Large intestine (tissue), 3 donors: ENCODE measurements at regions not wholly inside any gene's neighbourhood (a gene's known extent, or its start where the extent isn't known, plus 50 kb on each side); places are given as distances from the start of the nearest gene placed in this dataset.
A peak's percentile ranks its signal among the peaks of the same experiment; 100 is the strongest.

Source experiments
- DNase-seq, 2 donors: peaks; one replicate each; pipeline versions ENCODE4 v3.0.0 to v3.0.0-alpha.2; 2013
- H3K27ac ChIP-seq: one replicate; pipeline ENCODE4 v1.5.1; 2013; ENCODE audit warnings: low read length
- H3K27me3 ChIP-seq: 2 replicates; pipeline ENCODE4 v1.6.1; 2013; ENCODE audit warnings: low read length; ENCODE audit not compliant: control insufficient read depth, insufficient read depth
- H3K36me3 ChIP-seq: 2 replicates; pipeline ENCODE4 v1.6.1; 2013; ENCODE audit warnings: low read length; ENCODE audit not compliant: control insufficient read depth, insufficient read depth
- H3K4me1 ChIP-seq: one replicate; pipeline ENCODE4 v1.6.1; 2013; ENCODE audit warnings: low read length; ENCODE audit not compliant: control insufficient read depth, insufficient read depth
- H3K4me3 ChIP-seq: one replicate; pipeline ENCODE4 v1.5.1; 2013; ENCODE audit warnings: low read length
- H3K9me3 ChIP-seq: one replicate; pipeline ENCODE4 v1.6.1; 2013; ENCODE audit warnings: mild to moderate bottlenecking, low read depth, low read length, moderate library complexity; ENCODE audit not compliant: control insufficient read depth
- WGBS: methylation state at CpG from one replicate; pipeline ENCODE4 v1.1.5; 2013; ENCODE audit warnings: low lambda C conversion rate; ENCODE audit not compliant: insufficient coverage; 5-methylcytosine and 5-hydroxymethylcytosine counted together

DNA sequence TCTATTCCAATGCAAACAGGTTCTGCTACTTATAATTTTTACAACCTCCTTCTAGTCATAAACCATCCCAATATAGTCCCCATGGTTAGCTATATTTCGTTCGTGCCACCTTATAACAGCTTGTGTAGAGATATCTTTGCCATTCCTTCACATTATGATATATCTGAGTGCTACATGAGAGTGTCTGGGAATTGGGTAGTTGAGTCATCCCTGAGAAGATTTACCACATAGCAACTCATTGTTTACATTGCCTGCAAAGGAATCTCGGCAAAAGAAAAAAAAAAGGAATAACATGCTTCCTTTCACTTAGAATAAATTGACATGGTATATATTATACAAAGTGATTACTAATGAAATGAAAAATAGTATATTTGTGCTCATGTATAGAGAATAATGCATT is 86.0 kb upstream of the VGLL3 start:
- peak in 1 of 2 donors; percentile 32 for DNase-seq
- 30% methylated on average over 3 of the region's 3 CpGs for WGBS
- Histone ChIP-seq H3K27ac (no peak overlapping the region), H3K4me1 (no peaks in the 10 kb centered on the region), H3K36me3 (no peaks in the 10 kb centered on the region), H3K4me3 (no peak overlapping the region), H3K9me3 (no peaks in the 10 kb centered on the region), H3K27me3 (no peaks in the 10 kb centered on the region)

DNA sequence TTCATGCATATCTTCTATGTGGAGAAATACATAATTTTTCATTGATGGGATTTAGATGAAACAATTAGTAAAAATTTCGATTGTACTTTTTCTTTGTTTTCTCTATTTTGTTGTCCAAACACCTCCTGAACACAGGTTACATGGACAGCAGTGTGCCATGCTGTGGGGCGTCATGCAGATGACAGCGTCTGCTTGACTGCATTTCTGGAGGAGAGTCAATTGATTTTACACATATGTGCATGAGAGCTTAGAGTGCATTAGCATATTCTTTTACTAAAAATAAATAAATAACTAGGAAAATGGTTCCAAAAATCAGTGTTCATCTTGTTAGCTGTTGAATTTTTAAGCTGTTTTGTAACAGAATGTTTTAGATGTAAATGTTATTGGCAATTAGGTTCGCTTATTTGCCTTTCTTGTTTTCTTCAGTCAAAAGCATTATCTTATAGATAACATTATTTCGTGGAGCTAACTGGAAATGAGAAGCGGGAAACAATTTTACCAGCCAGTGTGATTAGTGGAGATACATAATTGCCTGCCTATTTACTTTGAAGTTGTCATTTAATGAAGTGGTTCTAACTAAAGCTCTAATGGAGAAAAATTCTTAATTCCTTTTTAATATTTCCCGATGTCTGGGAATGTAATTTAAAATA is 82.7 kb upstream of the VGLL3 start:
- H3K27ac ChIP-seq: no peak overlapping the region

DNA sequence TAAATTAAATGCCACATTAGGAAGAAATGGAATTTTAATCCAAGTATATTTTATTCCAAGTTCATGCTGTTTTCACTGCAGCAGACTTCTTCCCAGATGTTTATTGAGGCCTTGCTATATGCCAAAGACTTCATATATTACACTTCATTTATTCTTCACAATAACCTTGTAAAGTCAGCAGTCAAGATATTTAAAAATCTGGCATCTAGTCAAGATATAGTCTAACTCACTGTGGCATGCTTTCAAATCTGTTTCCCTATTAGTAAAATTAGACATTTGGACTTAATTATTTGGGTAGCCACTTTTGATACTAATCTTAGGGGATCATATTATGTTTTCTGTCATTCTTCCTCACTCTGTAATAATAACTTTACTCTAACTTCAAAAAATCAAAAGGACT is 81.5 kb upstream of the VGLL3 start:
- Histone ChIP-seq H3K9me3 (no peaks in the 10 kb centered on the region), H3K27me3 (no peaks in the 10 kb centered on the region), H3K36me3 (no peaks in the 10 kb centered on the region), H3K4me1 (no peaks in the 10 kb centered on the region), H3K27ac (no peak overlapping the region), H3K4me3 (no peak overlapping the region)
- no peak for DNase-seq

More for the DNA sequence above, 82.7 kb upstream of the VGLL3 start:
- no peaks in the 10 kb centered on the region for H3K27me3 ChIP-seq
- H3K36me3 ChIP-seq: no peaks in the 10 kb centered on the region
- no peak for DNase-seq
- 74% methylated on average over 4 of the region's 7 CpGs for WGBS
- no peak overlapping the region for H3K4me3 ChIP-seq
- H3K9me3 ChIP-seq: no peaks in the 10 kb centered on the region
- no peaks in the 10 kb centered on the region for H3K4me1 ChIP-seq

DNA sequence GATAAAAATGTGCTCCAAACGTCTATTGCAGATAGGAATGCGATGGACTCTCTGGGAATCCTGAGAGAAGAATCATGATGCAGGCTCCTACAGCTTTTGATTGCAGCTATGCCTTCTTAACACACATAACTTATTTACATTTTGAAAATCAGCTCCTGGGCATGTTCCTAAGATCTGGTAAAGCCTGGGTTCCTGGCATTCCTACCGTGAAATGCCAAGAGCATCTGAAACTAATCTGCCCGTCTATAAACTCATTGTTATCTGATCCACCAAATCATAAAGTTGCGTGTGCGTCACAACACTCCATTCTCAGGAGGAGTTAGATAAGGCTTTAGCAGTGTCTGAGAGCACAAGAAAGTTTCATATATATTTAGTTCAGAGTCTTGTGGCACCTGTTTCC is 79.0 kb upstream of the VGLL3 start:
- no peak overlapping the region for H3K4me3 ChIP-seq
- H3K4me1 ChIP-seq: no peaks in the 10 kb centered on the region
- no peak for DNase-seq
- no peak overlapping the region for H3K27ac ChIP-seq
- H3K36me3 ChIP-seq: no peaks in the 10 kb centered on the region
- no peaks in the 10 kb centered on the region for H3K27me3 ChIP-seq
- no peaks in the 10 kb centered on the region for H3K9me3 ChIP-seq
- WGBS: 24% methylated on average over 3 of the region's 6 CpGs

DNA sequence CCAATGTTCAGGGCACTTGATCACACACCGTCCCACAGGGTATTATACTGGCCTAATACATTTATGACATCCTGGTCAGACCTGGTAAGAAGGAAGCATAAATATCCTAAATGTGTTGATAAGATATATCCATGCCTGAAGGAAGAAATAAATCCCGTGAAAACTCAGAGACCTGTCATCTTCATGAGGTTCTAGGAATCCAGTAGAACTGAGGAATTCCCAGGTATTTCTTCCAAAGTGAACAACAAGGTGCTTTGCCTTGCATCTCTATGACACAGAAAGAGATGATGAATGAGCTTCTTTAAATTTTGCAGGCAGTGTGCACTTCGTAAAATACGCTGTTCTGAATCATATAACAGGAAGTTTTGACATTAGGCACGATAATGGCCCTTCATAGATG is 78.1 kb upstream of the VGLL3 start:
- Histone ChIP-seq H3K4me1 (no peaks in the 10 kb centered on the region), H3K27me3 (no peaks in the 10 kb centered on the region), H3K36me3 (no peaks in the 10 kb centered on the region), H3K27ac (no peak overlapping the region), H3K9me3 (no peaks in the 10 kb centered on the region), H3K4me3 (no peak overlapping the region)
- WGBS: 86% methylated on average over 2 of the region's 5 CpGs
- DNase-seq: no peak

DNA sequence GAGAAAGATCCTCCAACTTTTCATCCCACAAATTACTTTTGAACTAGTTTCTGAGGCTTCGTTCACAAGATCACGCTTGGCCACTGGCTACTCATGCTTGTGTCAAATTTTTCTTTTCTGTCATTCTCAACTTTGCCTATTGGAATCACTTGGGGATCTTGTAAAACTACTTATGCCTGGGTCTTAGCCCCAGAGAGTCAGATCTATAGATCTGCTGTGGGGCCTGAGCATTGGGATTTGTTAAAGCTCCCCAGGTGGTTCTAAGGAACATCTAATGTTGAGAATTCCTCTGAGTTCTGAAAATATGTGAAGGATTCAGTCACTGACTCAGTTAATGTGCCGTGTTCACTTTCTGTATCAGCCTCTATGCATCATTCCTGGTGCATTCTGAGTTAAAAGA is 71.7 kb upstream of the VGLL3 start:
- no peaks in the 10 kb centered on the region for H3K36me3 ChIP-seq
- H3K4me3 ChIP-seq: no peak overlapping the region
- DNase-seq: no peak
- no peaks in the 10 kb centered on the region for H3K4me1 ChIP-seq
- WGBS: 100% methylated on average over 1 of the region's 3 CpGs
- H3K27me3 ChIP-seq: peaks cover 6% of the 10 kb centered on the region
- H3K9me3 ChIP-seq: no peaks in the 10 kb centered on the region
- H3K27ac ChIP-seq: no peak overlapping the region

DNA sequence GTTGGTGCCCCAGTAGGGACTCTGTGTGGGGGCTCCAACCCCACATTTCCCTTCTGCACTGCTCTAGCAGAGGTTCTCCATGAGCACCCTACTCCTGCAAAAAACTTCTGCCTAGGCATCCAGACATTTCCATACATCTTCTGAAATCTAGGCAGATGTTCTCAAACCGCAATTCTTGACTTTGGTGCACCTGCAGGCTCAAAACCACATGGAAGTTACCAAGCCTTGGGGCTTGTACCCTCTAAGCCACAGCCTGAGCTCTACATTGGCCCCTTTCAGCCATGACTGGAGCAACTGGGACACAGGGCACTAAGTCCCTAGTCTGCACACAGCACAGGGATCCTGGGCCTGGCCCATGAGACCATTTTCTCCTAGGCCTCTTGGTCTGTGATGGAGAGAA is 66.5 kb upstream of the VGLL3 start:
- no peaks in the 10 kb centered on the region for H3K4me1 ChIP-seq
- no CpG with 5 or more reads among the region's 1 CpG for WGBS
- no peaks in the 10 kb centered on the region for H3K27me3 ChIP-seq
- H3K9me3 ChIP-seq: peaks cover 6% of the 10 kb centered on the region
- no peak for DNase-seq
- H3K36me3 ChIP-seq: no peaks in the 10 kb centered on the region
- no peak overlapping the region for H3K4me3 ChIP-seq
- no peak overlapping the region for H3K27ac ChIP-seq

DNA sequence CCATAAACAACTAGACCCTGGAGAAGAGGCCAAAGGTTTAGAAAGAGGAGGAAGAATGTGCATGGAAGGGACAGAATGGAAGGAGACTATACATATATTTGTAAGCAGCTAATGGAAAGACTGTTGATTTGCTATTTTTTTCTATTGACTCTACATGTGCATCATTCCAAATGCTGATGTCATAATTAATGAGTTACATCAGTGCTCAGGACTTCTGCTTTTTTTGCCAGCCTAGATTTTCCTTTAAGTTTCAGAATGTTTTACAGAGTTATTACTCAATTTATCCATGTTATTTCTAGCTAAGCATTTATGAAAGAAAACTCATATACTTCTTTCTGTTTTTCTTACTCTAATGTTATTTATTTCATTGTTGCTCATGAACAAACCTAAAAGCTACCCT is 62.6 kb upstream of the VGLL3 start:
- no peaks in the 10 kb centered on the region for H3K27me3 ChIP-seq
- DNase-seq: no peak
- H3K9me3 ChIP-seq: peaks cover 7% of the 10 kb centered on the region
- H3K4me3 ChIP-seq: no peak overlapping the region
- no peaks in the 10 kb centered on the region for H3K4me1 ChIP-seq
- no peak overlapping the region for H3K27ac ChIP-seq
- H3K36me3 ChIP-seq: no peaks in the 10 kb centered on the region

DNA sequence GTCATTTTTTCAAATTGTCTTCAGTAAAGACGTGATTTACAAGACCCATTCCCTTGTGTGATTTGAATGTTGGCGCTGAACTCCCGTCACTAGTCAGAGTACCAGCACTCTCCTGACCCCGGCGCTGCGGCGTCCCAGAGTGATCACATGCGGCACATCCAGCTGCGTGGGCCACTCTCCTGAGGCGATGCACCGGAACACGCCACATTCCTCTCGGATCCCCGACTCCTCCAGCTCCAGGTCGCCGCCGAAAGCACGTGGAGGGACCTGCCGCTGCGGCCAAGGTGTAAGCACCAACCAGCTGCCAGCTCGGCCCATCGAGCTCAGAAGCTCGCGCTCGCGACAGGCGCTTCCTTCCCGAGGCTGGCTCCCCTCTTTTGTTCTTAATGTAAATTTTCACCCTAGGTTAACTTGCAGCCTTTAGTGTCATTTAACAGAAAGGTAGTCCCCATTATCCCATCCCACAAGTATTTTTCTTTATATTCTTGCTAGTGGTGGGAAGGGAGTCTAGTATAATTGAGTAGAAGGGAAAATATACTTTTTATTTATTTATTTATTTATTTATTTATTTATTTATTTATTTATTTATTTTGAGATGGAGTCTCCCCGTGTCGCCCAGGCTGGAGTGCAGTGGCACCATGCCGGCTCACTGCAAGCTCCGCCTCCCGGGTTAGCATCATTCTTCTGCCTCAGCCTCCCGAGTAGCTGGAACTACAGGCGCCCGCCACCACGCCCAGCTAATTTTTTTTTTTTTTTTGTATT is 61.7 kb upstream of the VGLL3 start:
- H3K27me3 ChIP-seq: no peaks in the 10 kb centered on the region
- peaks cover 7% of the 10 kb centered on the region for H3K9me3 ChIP-seq
- H3K36me3 ChIP-seq: no peaks in the 10 kb centered on the region
- no peak for DNase-seq
- H3K4me3 ChIP-seq: no peak overlapping the region
- no peak overlapping the region for H3K27ac ChIP-seq
- WGBS: 90% methylated on average over 4 of the region's 37 CpGs
- no peaks in the 10 kb centered on the region for H3K4me1 ChIP-seq

DNA sequence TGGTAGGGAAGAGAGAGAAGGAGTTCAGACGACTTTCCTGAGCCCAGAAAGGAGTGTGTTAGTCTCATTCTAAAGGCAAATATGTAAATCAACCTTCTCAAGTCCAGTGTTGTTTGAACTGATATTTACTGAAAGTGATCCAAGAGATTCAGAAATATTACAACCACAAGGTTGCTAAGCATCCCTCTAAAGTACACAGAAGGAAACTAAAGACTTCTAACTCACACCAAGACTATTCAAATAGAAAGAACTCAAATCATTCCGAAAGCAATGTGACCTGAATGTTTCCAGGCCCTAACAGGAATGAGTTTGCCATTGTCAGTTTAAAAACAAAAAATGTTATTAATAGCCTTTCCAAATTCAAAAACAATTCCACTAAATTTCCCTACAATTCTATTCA is 56.9 kb upstream of the VGLL3 start:
- no CpG with 5 or more reads among the region's 2 CpGs for WGBS
- Histone ChIP-seq H3K9me3 (peaks cover 4% of the 10 kb centered on the region), H3K4me3 (no peak overlapping the region), H3K27me3 (no peaks in the 10 kb centered on the region), H3K36me3 (no peaks in the 10 kb centered on the region), H3K4me1 (no peaks in the 10 kb centered on the region), H3K27ac (no peak overlapping the region)
- no peak for DNase-seq

DNA sequence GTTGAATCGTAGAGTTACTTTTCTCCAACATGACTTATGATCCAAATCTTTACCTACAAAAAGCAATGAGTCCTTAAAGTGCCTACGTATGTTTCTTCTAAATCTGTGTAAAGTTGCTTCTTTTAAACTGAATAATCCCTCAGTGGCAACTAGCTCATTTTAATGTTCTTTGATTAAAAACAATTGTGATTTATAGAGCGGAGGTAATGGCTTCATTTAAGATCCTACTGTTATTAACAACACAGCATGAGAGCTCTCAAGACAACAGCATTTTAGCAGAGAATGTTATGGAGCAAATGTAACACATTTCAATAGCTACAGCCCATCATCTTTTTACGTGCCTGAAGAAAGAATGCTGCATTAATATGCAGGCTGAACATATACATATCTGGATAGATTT is 55.3 kb upstream of the VGLL3 start:
- Histone ChIP-seq H3K27me3 (no peaks in the 10 kb centered on the region), H3K27ac (no peak overlapping the region), H3K4me3 (no peak overlapping the region), H3K4me1 (no peaks in the 10 kb centered on the region), H3K36me3 (no peaks in the 10 kb centered on the region), H3K9me3 (no peaks in the 10 kb centered on the region)
- DNase-seq: no peak
- 67% methylated on average over 1 of the region's 4 CpGs for WGBS
